A673 (cell line): ENCODE measurements at regions not wholly inside any gene's neighbourhood (a gene's known extent, or its start where the extent isn't known, plus 50 kb on each side); places are given as distances from the start of the nearest gene placed in this dataset.

ENCODE experiments used
- BruUV-seq: library from RNA; stranded (reverse); fragments of 400-500 nt; replicated peaks from 2 replicates; lab custom pipeline; 2021; lab: Mats Ljungman, UMichigan
- CTCF ChIA-PET: fragments of 300-600 bp; sonication (Branson Sonifier 250); formaldehyde crosslinking; loops from one replicate; lab custom pipeline; 2022; ENCODE audit warnings: antibody characterized with exemption; lab: Charles Lee
- POLR2A ChIA-PET: fragments of 300-600 bp; sonication (Branson Sonifier 250); formaldehyde crosslinking; loops from one replicate; lab custom pipeline; 2022; ENCODE audit warnings: antibody characterized with exemption; ENCODE audit not compliant: low non-redundant PET; lab: Charles Lee
- DNase-seq: peaks from one replicate; pipeline ENCODE4 v3.0.0-alpha.2; 2015; ENCODE audit warnings: low spot score
- H3K27ac ChIP-seq: fragments of 200-600 bp; sonication (generic); 2 replicates; pipeline ENCODE4 v1.5.1; 2016; ENCODE audit warnings: mixed run types, low read depth, mild to moderate bottlenecking, mixed read lengths, antibody characterized with exemption, low read length; ENCODE audit not compliant: poor library complexity, severe bottlenecking
- H3K27me3 ChIP-seq: fragments of 200-600 bp; sonication (generic); replicated peaks from 2 replicates; pipeline ENCODE4 v1.6.1; 2017; ENCODE audit warnings: mixed run types, low read depth, mild to moderate bottlenecking, mixed read lengths, antibody characterized with exemption, low read length; ENCODE audit not compliant: insufficient read depth, poor library complexity
- H3K36me3 ChIP-seq: fragments of 200-600 bp; sonication (generic); 2 replicates; pipeline ENCODE4 v1.6.1; 2016; ENCODE audit warnings: mixed run types, mild to moderate bottlenecking, mixed read lengths, antibody characterized with exemption, low read length; ENCODE audit not compliant: insufficient read depth, poor library complexity, severe bottlenecking
- H3K4me1 ChIP-seq: fragments of 200-600 bp; sonication (generic); 2 replicates; pipeline ENCODE4 v1.6.1; 2017; ENCODE audit warnings: mixed run types, mild to moderate bottlenecking, mixed read lengths, antibody characterized with exemption, low read length; ENCODE audit not compliant: insufficient read depth, poor library complexity, severe bottlenecking
- H3K4me3 ChIP-seq: fragments of 200-600 bp; sonication (generic); 2 replicates; pipeline ENCODE4 v1.5.1; 2016; ENCODE audit warnings: low read depth, mixed run types, mild to moderate bottlenecking, mixed read lengths, low read length; ENCODE audit not compliant: poor library complexity, severe bottlenecking
- H3K9me3 ChIP-seq: fragments of 200-600 bp; sonication (generic); 2 replicates; pipeline ENCODE4 v1.6.1; 2016; ENCODE audit warnings: mixed run types, low read depth, mild to moderate bottlenecking, mixed read lengths, antibody characterized with exemption, low read length; ENCODE audit not compliant: poor library complexity, severe bottlenecking
- CTCF ChIP-seq: fragments of 300-800, 200-600 bp; sonication (generic); conservative IDR thresholded peaks from 2 replicates; pipeline ENCODE4 v1.5.1; 2017; ENCODE audit warnings: low read depth, mild to moderate bottlenecking, antibody characterized with exemption, low read length, moderate library complexity, mixed read lengths
- EZH2 ChIP-seq: fragments of 200-600 bp; sonication (generic); IDR thresholded peaks from 2 replicates; pipeline ENCODE4 v1.6.1; 2017; ENCODE audit warnings: borderline replicate concordance, low read depth, mild to moderate bottlenecking, mixed read lengths, antibody characterized with exemption, low read length; ENCODE audit not compliant: poor library complexity, severe bottlenecking
- intact Hi-C: fragments of 100-400 bp; cut with micrococcal nuclease; formaldehyde crosslinking; loops from one replicate; pipeline ENCODE4 v1.10.0; 2022; ENCODE audit not compliant: unreplicated experiment

- DNase-seq = no peak
- no peak for TF ChIP-seq CTCF
- TF ChIP-seq EZH2 = no peak
- H3K4me1 ChIP-seq = peaks cover 12% of the 10 kb centered on the region
- H3K27ac ChIP-seq = no peak overlapping the region
- H3K36me3 ChIP-seq = no peaks in the 10 kb centered on the region
- no TSS peak for BruUV-seq
- intact Hi-C loops = loop anchor here (5.0 to 10.0 kb wide), 4 partner anchors 219 to 1174 kb away; no protein-coding TSS in a partner anchor
- no peaks in the 10 kb centered on the region for H3K27me3 ChIP-seq
- POLR2A ChIA-PET = no interaction called here
- H3K9me3 ChIP-seq = no peaks in the 10 kb centered on the region
- no peak overlapping the region for H3K4me3 ChIP-seq
- CTCF ChIA-PET = no interaction called here
These were observed 348.3 kb downstream of the TSHZ3 start for GRCh38 chr19:31000913-31001312.

GRCh38 chr19:30999726-31000125 is 349.5 kb downstream of the TSHZ3 start:
- POLR2A ChIA-PET = no interaction called here
- CTCF ChIA-PET = no interaction called here
- intact Hi-C loops = loop anchor here (5.0 to 10.0 kb wide), 4 partner anchors 217 to 1175 kb away; no protein-coding TSS in a partner anchor
- TF ChIP-seq EZH2 (no peak), CTCF (no peak)
- H3K9me3 ChIP-seq = no peaks in the 10 kb centered on the region
- no peak for DNase-seq
- no peak overlapping the region for H3K4me3 ChIP-seq
- BruUV-seq = no TSS peak
- H3K4me1 ChIP-seq = peaks cover 12% of the 10 kb centered on the region
- H3K27me3 ChIP-seq = no peaks in the 10 kb centered on the region
- H3K27ac ChIP-seq = no peak overlapping the region
- no peaks in the 10 kb centered on the region for H3K36me3 ChIP-seq

GRCh38 chr19:30997222-30997621 is 352.0 kb downstream of the TSHZ3 start:
- H3K9me3 ChIP-seq = no peaks in the 10 kb centered on the region
- ChIA-PET POLR2A (no interaction called here), CTCF (no interaction called here)
- no peak overlapping the region for H3K27ac ChIP-seq
- H3K27me3 ChIP-seq = no peaks in the 10 kb centered on the region
- no TSS peak for BruUV-seq
- intact Hi-C loops = no loop called here
- H3K4me1 ChIP-seq = no peaks in the 10 kb centered on the region
- no peak overlapping the region for H3K4me3 ChIP-seq
- TF ChIP-seq CTCF (no peak), EZH2 (no peak)
- H3K36me3 ChIP-seq = no peaks in the 10 kb centered on the region
- no peak for DNase-seq
